ENCODE measurements at regions not wholly inside any gene's neighbourhood (a gene's known extent, or its start where the extent isn't known, plus 50 kb on each side); places are given as distances from the start of the nearest gene placed in this dataset.
"Not testable (repeated sequence)": the region's sequence is repeated elsewhere in the genome, so short reads cannot be mapped to it uniquely, and the experiment has no call there.

DNA sequence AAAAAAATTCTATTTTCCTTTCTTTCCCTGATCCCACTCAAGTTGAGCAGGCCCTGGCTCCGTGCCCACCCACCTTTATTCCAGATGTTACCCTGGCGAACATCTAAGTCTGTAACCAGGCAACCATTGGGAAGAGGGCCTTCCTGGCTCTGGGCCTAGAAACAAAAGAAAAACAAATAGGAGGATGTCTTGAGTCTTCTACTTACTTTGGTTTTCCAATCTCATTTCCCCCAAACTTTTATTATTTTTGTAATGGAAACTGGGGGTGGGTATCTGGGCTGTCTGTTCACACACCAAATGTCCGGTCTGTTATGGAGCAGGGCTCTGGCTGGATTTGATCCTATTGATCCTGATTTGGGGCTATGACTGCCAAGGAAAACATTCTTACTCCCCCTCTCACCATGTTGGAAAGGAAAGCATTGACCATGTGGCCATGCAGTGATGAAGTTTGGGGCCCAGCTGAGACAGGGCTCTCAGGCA is 744.1 kb downstream of the DHX35 start:
- Histone ChIP-seq H3K4me3 (ENCODE audit: low read length) (no peak overlapping the region), H3K27me3 (ENCODE audit: insufficient read depth, low read length) (no peaks in the 10 kb centered on the region), H3K9me3 (ENCODE audit: low read depth, low read length) (no peaks in the 10 kb centered on the region), H3K4me1 (ENCODE audit: insufficient read depth, low read length) (no peaks in the 10 kb centered on the region)

DNA sequence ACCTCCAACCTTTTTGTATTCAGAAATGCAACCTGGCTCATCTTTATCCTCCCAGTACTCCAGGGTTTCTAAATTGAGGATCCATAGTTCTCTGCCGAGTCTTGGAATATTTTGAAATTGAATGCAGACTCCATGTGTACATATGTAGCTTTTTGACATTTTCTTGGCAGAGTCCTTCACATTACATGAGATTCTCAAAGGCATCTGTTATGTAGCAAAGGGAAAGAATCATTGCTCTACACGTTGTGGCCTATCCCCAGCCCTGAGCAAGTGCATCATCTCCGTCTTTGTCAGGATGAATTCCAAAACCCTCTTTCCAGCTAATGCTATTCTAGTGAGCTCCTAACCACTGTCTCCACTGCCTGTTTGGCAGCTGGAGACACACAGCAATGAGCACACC is 742.9 kb downstream of the DHX35 start:
- Histone ChIP-seq H3K27me3 (ENCODE audit: insufficient read depth, low read length) (no peaks in the 10 kb centered on the region), H3K4me1 (ENCODE audit: insufficient read depth, low read length) (no peaks in the 10 kb centered on the region), H3K9me3 (ENCODE audit: low read depth, low read length) (no peaks in the 10 kb centered on the region), H3K4me3 (ENCODE audit: low read length) (no peak overlapping the region)

- H3K4me3 ChIP-seq (ENCODE audit: low read length); H3K4me1 ChIP-seq (ENCODE audit: insufficient read depth, low read length); H3K27me3 ChIP-seq (ENCODE audit: insufficient read depth, low read length); H3K9me3 ChIP-seq (ENCODE audit: low read depth, low read length): not testable (repeated sequence)
These were observed 741.2 kb downstream of the DHX35 start for GRCh38 chr20:39703357-39703756.

DNA sequence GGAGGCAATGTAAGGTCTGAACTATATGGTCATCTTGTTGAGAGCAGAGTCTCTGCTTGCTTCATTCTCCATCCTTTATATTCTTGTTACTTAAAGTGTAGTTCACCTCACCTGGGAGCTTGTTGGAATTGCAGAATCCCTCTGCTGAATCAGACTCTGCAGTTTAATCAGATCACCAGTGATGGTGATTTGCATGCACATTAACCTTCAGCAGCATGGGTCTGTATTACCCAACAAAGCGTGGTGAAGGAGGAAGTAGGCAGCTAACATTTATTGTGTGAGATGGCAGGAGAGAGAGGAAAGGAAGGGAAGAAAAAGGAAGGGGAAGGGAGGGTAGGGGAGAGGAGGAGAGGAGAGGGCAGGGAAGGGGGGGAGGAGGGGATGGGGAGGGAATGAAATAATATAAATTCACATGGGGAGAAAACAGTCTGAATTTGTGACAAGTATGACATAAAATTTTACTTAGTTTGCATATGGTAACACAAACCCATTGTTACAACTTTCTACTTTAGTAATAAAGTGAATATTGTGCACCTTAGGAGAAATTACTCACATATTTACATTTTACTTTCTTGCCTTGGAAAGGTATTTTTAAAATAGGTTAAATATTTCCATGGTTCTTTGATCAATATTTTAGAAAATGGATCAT is 740.7 kb downstream of the DHX35 start:
- H3K27me3 ChIP-seq (ENCODE audit: insufficient read depth, low read length) = no peaks in the 10 kb centered on the region
- H3K9me3 ChIP-seq (ENCODE audit: low read depth, low read length) = no peaks in the 10 kb centered on the region
- no peak overlapping the region for H3K4me3 ChIP-seq (ENCODE audit: low read length)
- H3K4me1 ChIP-seq (ENCODE audit: insufficient read depth, low read length) = no peaks in the 10 kb centered on the region

DNA sequence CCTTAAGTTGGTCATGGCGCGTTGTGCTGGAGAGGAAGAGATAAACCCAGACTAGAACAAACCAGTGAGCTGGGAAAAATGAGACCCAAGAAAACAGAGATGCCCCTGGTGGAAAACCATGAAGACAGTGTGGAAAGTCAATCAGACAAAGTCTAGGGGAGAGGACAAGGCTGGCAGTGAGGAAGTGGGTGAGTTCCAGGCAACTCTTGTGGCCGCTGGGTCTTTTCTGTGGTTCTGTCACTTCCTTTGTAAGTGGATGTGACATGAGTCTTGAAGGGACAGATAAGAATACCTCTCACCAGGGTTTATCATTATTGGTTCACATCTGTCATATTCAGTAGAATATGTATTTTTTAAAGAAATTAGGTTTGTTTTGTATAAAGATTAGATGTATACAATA is 738.4 kb downstream of the DHX35 start:
- no peaks in the 10 kb centered on the region for H3K4me1 ChIP-seq (ENCODE audit: insufficient read depth, low read length)

GRCh38 chr20:39699166-39699725 is 737.1 kb downstream of the DHX35 start:
- Histone ChIP-seq H3K27me3 (ENCODE audit: insufficient read depth, low read length) (no peaks in the 10 kb centered on the region), H3K4me1 (ENCODE audit: insufficient read depth, low read length) (no peaks in the 10 kb centered on the region), H3K9me3 (ENCODE audit: low read depth, low read length) (no peaks in the 10 kb centered on the region), H3K4me3 (ENCODE audit: low read length) (no peak overlapping the region)

More for the DNA sequence above, 738.4 kb downstream of the DHX35 start:
- Histone ChIP-seq H3K4me3 (ENCODE audit: low read length) (no peak overlapping the region), H3K9me3 (ENCODE audit: low read depth, low read length) (no peaks in the 10 kb centered on the region), H3K27me3 (ENCODE audit: insufficient read depth, low read length) (no peaks in the 10 kb centered on the region)

DNA sequence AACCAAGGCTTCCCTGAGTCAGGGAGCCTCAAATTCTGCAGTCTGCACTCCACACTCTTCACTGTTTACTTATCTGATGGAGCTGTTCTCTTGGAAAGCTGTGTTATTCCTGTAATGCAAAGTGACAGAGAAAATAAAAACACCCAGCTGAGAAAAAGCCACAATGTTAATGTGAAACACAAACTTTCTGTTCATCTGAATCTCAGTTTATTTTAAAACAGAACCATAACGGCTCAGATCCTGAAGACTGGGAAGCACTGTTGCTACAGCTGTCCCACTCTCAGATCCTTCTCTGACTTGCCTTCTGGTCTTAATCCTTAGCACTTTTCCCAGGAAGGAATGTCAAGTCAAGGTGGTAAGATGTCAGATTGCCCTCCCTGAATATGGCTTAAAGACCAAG is 736.6 kb downstream of the DHX35 start:
- Histone ChIP-seq H3K4me3 (ENCODE audit: low read length) (no peak overlapping the region), H3K4me1 (ENCODE audit: insufficient read depth, low read length) (no peaks in the 10 kb centered on the region), H3K27me3 (ENCODE audit: insufficient read depth, low read length) (no peaks in the 10 kb centered on the region), H3K9me3 (ENCODE audit: low read depth, low read length) (no peaks in the 10 kb centered on the region)

DNA sequence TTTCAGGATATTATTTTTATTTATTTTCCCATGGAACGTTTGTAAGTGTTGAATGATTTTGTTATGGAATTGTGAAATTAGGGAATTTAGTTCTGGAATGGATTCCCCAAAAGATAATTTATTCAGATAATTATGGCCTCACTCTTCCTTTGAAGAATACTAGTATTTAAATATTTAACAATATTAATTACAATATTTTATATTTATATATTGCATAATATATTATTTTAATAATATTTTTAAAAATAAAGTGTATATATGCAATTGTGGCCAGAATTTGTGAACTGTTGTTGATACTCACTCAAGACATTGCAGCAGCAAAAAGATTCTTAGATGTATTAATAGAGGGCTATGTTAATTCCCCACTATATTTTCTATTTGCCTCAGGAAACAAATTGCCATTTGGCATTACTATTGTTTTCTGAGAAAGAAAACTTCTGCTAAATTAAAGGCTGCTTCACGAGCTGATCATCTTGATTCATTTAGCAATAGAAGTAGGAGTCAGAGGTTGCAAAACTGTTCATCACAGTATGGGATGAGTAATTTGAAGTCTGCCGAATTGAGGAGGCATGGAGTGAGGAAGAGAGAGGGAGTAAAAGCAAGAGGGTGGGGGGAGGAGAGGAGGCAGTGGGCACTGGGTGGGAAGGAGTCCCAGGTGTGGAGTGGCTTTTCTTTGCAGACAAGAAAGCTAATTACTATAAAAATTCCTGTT is 729.2 kb downstream of the DHX35 start:
- Histone ChIP-seq H3K4me3 (ENCODE audit: low read length) (no peak overlapping the region), H3K9me3 (ENCODE audit: low read depth, low read length) (no peaks in the 10 kb centered on the region), H3K4me1 (ENCODE audit: insufficient read depth, low read length) (no peaks in the 10 kb centered on the region), H3K27me3 (ENCODE audit: insufficient read depth, low read length) (no peaks in the 10 kb centered on the region)

DNA sequence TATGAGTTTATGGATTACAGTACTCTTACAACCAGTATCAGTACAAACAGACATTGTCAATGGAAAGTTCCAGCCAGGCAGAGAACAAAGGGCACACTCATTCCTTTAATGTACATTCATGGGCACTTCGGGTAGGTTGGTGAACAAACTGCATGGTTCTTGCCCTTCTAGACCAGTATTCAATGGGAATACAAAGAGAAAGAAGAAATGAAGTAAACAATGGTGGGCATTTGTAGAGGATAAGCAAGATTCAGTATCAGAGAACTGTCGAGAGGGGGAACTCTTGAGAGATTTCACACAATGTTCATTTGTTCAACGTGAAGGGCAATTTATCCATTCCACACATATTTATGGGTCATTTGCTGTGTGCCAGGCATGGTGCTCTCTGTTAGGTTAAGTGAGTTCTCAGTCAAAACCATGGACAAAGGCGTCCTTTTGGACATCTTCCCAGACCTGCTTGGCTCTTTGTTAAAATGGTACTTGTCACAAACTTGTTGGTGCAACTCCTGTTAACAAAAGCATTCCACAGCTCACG is 714.8 kb downstream of the DHX35 start:
- Histone ChIP-seq H3K4me3 (ENCODE audit: low read length) (no peak overlapping the region), H3K4me1 (ENCODE audit: insufficient read depth, low read length) (no peaks in the 10 kb centered on the region), H3K27me3 (ENCODE audit: insufficient read depth, low read length) (no peaks in the 10 kb centered on the region), H3K9me3 (ENCODE audit: low read depth, low read length) (no peaks in the 10 kb centered on the region)

GRCh38 chr20:39676241-39676640 is 714.1 kb downstream of the DHX35 start:
- Histone ChIP-seq H3K9me3 (ENCODE audit: low read depth, low read length) (no peaks in the 10 kb centered on the region), H3K27me3 (ENCODE audit: insufficient read depth, low read length) (no peaks in the 10 kb centered on the region), H3K4me1 (ENCODE audit: insufficient read depth, low read length) (no peaks in the 10 kb centered on the region), H3K4me3 (ENCODE audit: low read length) (no peak overlapping the region)

DNA sequence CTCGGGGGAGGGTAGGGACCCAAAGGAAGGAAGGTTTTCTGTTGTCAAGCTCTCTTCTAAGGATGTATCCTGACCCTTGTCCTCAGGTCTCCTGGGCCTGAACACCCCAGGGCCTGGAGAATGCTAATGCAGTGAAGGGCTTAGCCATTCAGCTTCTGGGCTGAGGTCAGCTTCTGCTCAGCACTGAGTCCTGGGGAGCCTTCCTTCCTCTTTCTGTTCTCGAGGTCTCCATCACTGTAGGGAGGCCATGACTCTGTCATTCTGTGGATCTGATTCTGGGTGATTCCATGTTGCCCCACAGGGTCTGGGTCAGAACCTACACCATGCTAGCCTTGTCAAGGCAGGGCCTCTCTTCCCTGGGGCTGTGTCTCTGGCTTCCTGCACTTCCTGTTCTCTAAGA is 712.7 kb downstream of the DHX35 start:
- Histone ChIP-seq H3K9me3 (ENCODE audit: low read depth, low read length) (no peaks in the 10 kb centered on the region), H3K27me3 (ENCODE audit: insufficient read depth, low read length) (no peaks in the 10 kb centered on the region)

GRCh38 chr20:39670988-39671387 is 708.8 kb downstream of the DHX35 start:
- Histone ChIP-seq H3K4me1 (ENCODE audit: insufficient read depth, low read length) (no peaks in the 10 kb centered on the region), H3K27me3 (ENCODE audit: insufficient read depth, low read length) (no peaks in the 10 kb centered on the region), H3K9me3 (ENCODE audit: low read depth, low read length) (no peaks in the 10 kb centered on the region), H3K4me3 (ENCODE audit: low read length) (no peak overlapping the region)

More for the DNA sequence above, 712.7 kb downstream of the DHX35 start:
- H3K4me3 ChIP-seq (ENCODE audit: low read length) = no peak overlapping the region
- no peaks in the 10 kb centered on the region for H3K4me1 ChIP-seq (ENCODE audit: insufficient read depth, low read length)

DNA sequence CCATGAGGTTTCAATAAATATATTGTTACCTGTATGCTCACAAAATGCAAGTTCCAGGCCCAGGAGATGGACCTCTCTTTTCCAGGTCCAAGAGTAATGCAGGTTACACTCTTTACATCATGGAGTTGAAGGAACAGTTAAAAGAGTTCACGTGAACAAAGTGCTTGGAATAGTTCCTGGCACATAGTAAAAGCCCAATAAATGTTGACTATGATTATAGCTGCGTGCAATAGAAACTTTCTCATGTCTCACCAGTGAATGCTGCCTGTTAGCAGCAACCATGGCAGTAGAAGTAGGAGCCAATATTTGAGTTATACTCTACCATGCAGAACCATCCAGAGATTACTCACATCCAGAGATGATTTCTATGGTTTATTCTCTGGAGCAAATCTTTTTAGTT is 707.5 kb downstream of the DHX35 start:
- Histone ChIP-seq H3K4me3 (ENCODE audit: low read length) (no peak overlapping the region), H3K27me3 (ENCODE audit: insufficient read depth, low read length) (no peaks in the 10 kb centered on the region), H3K4me1 (ENCODE audit: insufficient read depth, low read length) (no peaks in the 10 kb centered on the region), H3K9me3 (ENCODE audit: low read depth, low read length) (no peaks in the 10 kb centered on the region)

DNA sequence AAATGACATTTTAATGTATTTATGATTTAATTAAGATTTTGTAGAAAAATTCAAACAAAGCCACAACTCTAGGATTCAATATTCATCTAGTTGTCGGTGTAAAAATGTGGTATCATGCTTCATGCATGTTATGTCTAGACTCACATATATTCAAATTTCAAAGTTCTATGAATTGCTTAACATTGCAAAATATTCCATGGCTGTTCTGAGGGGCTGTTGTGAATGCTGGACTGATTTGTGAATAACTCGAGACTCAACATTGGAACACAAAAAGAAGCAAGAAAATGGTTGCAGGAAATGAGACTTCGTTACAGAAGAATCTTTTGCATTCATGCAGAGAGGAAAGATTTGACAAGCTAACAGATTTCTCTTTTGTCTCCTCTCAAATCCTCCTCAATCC is 705.9 kb downstream of the DHX35 start:
- Histone ChIP-seq H3K4me1 (ENCODE audit: insufficient read depth, low read length) (no peaks in the 10 kb centered on the region), H3K4me3 (ENCODE audit: low read length) (no peak overlapping the region), H3K27me3 (ENCODE audit: insufficient read depth, low read length) (no peaks in the 10 kb centered on the region), H3K9me3 (ENCODE audit: low read depth, low read length) (no peaks in the 10 kb centered on the region)

DNA sequence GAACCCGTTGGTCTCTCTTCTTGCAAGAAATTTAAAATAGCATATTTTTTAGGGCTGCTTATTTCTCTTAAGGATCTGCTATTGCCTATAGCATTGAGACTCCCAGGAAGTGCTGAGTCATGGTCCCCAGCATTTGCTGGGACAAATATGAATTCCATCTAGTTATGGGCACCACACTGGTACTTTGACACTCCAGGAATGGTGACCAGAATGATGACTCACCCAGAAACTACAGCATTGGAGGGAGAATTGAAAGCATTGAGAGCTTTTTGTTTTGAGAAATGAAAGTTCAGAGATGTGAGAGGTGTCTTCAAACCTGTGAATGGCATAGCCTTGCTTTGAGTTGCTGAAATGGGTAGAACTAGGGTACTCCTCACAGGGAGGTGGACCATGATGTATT is 699.7 kb downstream of the DHX35 start:
- no peaks in the 10 kb centered on the region for H3K27me3 ChIP-seq (ENCODE audit: insufficient read depth, low read length)
- H3K9me3 ChIP-seq (ENCODE audit: low read depth, low read length) = no peaks in the 10 kb centered on the region
- no peak overlapping the region for H3K4me3 ChIP-seq (ENCODE audit: low read length)
- no peaks in the 10 kb centered on the region for H3K4me1 ChIP-seq (ENCODE audit: insufficient read depth, low read length)
